CD4-positive, alpha-beta T cell treated with Interleukin-6 at 100 ng/mL for 8 hours (primary cell): ENCODE measurements at regions not wholly inside any gene's neighbourhood (a gene's known extent, or its start where the extent isn't known, plus 50 kb on each side); places are given as distances from the start of the nearest gene placed in this dataset.

Experiments used
- DNase-seq: peaks from one replicate; pipeline ENCODE4 v3.0.0-alpha.2; 2020; ENCODE audit warnings: mixed read lengths, low spot score

DNA sequence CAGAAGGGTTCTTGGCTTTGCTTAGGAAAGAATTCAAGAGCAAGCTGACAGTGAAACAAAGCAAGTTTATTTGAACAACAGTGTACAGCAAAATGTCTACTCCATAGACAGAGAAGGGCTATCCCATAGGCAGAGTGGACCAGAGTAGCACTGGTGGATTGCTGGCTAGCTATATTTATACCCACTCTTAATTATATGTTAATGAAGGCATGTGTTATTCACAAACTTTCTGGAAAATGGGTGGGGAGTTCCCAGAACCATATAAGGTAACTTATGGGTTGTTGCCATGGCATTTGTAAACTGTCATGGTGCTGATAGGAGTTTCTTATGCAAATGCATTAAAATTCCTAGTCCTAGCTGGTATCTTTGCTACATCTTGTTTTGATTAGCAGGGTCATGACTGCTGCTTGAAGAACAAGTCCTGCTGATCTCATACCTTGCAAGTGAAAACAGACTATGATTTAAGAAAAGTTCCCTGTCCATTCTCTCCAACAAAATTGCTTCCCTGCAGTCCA lies 330.5 kb downstream of the BUD13 start:
- DNase-seq: no peak

DNA sequence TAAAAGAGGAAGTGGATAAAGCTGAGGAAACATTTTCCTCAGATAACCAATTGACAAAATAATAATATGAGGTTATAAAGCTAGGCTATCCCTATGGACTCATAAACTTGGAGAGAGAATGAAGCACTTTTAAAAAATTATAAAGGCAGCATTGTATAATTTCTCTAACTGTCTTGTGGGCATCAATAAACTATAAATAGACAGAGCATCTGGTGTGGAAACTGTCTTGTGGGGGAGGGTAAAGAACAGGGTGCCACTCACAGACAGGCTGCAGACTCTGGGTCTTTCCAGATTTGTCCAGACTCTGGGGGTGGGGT lies 333.5 kb downstream of the BUD13 start:
- no peak for DNase-seq

- no peak for DNase-seq
Measured at GRCh38 chr11:116438651-116439360, 334.0 kb downstream of the BUD13 start.

DNA sequence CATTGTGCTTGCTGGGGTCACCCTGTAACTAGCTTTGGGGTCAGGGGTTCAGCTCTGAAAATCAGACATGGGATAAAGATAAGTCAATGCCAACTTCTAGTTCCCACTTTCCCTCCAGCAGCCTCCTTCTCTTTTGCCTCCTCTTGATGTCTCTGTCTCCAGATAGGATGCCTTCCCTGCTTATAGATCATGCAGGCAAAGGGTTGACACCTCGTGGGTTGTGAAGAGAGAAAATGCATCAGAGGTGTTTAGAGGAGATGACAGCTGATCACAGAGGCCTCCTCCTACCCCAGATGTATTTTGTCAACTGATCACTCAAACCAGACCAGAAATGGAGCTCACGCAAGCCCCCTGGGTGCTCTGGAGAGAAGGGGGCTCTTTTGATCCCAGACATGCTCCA lies 337.8 kb downstream of the BUD13 start:
- no peak for DNase-seq

GRCh38 chr11:116432301-116432700 lies 340.5 kb downstream of the BUD13 start:
- DNase-seq: no peak

DNA sequence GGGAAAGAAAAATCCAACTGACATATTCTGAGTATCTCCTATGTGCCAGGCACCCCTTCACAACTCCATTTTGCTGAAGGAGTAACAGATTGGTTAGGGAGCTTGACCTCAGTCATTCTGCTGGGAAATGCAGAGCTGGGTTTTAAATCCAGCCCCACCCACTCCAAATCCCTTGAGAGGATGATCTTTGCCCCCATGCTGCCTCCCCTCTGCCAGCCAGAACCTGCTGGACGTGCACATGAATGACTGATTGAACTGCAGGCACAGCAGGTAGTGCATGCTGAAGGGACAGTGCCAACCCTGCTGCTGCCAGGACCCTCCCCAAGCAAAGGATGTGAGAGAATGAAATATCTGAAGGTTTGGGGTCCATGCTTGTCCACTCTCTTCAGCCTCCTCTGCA lies 340.9 kb downstream of the BUD13 start:
- DNase-seq: no peak

- no peak for DNase-seq
Measured at GRCh38 chr11:116428638-116428975, 344.2 kb downstream of the BUD13 start.

- no peak for DNase-seq
Measured at GRCh38 chr11:116427903-116428637, 344.7 kb downstream of the BUD13 start.

- DNase-seq: no peak
Measured at GRCh38 chr11:116427337-116427902, 345.4 kb downstream of the BUD13 start.

DNA sequence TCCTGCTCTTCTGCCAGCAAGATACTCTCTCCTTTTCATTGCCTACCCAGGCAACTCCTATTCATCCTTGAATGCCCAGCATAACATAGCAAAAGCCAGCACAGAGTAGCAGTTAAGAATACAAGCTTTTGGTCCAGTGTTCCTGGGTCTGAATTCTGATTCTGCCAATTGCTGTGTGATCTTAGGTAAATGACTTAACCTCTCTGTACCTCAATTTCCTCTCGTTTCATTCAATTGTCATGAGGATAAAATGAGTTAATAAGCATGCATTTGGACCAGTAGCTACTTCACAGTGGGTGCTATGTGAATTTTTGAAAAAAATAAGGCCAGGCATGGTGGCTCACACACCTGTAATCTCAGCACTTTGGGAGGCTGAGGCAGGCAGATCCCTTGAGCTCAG lies 346.0 kb downstream of the BUD13 start:
- DNase-seq: no peak

DNA sequence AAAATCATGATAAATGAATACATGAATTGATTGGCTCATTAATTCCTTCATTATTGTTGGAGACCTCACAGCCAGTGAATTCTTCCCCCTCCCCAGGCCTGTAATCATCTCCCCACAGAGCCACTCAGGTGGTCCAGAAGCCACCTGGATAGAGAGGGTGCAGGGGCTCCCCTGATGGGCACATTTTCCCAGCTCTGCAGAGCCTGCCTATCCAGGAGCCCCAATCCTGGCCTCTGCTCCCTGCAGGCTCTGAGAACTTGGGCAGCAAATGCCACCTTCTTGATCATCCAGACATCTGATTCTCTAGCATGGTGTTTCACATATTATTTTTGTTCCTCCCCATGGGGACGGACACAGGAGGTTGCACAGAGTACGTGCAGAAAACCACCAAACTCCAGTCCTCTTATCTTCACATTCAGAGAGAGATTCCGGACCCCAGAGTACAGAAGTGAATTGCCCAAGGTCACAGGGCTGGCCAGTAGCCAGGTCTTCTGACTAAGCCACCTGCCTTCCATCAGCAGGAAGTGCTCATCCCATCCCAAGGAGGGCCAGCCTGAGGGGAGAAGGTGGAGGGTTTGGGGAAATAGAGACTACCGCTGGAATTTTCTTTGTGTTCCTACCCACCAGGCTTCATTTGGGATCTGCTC lies 348.0 kb downstream of the BUD13 start:
- DNase-seq: no peak

DNA sequence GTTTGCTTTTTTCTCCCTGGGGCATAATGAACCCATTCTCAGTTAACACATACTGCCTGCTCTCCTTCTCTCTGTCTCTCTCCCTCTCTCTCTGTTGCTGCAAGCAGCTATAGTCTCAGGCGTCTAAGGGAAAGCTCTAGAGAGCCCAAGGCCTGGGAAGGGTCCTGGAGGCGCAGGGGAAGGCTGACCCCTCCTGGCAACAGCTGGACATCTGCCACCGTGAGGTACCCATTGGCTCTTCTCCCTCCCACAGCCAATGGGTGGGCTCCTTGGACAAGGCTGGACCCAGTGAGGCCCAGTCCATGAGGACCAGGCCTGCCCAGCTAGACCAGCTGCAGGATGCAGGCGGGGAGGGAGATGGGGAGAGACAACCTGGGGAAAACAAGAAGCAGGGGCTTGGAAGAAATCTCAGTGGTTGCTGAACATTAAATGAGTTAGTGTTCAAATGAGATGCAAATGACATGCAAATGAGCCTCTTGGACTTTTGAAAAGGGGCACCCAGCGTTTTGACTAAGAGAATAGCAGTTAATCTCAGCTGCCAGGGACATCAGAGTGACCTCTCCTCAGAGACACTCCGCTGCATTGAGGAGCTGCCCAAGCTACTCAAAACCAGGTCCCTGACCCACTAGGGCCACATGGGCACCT lies 349.7 kb downstream of the BUD13 start:
- DNase-seq: no peak

DNA sequence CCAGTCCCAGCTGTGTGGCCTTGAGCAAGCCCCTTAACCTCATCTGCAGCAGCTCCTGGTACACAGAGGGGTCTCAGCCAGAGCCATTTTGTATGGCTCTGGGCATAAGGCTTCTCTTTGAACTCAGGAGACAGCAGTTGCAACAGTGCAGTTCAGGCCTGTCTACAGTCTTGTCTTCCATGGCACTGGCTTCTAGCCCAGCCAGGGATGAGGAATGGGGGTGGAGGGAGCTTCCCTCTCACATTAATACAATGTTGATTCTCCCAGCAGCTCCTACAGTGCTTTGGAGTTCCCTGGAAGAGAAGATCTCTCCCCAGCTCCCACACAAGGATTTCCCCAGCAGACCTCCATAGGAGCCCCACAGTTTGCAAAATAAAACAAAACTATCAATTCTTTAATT lies 350.2 kb downstream of the BUD13 start:
- no peak for DNase-seq

DNA sequence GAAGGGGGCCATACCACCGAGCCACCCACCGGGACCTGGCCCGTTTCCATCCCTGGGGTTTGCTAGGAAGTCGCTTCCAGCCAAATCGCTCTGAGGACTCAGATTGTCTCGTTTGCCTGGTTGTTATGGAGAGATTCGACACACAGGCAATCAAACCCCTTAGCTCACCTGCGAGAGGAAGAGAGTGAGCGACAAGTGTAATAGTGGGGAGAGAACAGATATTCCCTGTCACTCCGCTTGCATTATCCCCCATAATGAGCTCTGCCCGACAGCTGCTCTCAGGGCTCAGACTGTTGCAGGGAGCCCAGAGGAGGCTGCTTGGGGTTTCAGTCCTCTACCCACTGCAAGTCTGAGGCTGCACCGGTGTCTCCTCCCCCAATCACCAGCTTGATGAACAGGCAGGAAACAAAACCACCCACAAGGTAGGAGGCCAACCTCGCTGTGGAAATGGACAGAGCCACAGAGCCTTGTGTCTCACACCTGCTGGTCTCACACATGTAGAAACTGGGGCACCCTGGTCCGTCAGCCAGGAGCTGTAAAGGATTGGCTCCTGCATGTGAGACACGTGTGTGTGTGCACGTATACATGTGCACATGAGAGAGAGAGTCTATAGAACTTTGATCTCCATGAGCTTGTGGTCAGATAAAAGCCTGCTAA lies 351.1 kb downstream of the BUD13 start:
- DNase-seq: no peak

DNA sequence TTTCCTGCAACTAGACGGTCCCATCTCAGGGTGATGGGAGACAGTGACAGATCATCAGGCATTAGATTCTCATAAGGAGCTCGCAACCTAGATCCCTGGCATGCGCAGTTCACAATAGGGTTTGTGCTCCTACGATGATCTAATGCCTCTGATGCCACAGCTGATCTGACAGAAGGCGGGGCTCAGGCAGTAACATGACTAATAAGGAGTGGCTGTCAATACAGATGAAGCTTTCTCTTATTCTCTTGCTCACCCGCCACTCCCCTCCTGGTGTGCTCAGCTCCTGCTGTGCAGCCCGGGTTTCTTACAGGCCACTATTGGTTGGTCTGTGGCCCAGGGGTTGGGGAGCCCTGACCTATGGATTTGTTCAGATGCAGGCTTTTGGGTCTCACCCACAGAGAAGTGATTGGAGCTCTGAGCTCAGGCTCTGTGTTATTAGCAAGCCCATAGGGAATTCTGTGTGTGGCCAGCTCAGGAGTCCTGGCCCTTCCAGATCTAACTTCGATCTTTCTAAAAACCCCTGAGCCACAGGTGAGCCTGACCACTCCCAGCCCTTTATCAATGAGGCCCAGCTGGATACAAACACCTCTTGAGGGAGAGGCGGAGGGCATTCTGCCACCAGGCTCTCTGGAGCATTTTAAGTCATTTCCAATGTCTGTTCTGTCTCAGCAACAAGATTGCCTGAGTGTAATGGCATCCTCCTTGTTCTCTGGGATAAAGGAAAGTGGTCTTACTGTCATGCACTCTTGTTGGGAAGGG lies 351.8 kb downstream of the BUD13 start:
- no peak for DNase-seq

DNA sequence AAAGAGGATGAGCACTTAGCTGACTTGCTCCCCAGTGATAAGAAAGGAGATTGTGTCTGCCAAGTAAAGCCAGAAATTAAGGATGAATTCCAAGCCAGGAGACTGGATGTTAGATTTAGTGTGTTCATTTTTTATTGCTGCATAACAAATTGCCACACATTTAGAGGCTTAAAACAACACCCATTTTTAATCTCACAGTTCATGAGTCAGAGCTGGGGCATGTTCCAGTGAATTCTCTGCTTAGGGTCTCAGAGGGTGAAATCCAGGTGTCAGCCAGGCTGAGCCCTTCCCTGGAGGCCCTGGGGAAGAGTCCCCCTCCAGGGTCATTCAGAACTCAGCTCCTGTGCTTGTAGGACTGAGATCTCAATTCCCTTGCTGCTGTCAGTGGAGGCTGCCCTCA lies 352.8 kb downstream of the BUD13 start:
- DNase-seq: no peak

GRCh38 chr11:116418388-116419041 lies 354.3 kb downstream of the BUD13 start:
- DNase-seq: no peak

- DNase-seq: no peak
Measured at GRCh38 chr11:116416852-116417251, 355.9 kb downstream of the BUD13 start.

DNA sequence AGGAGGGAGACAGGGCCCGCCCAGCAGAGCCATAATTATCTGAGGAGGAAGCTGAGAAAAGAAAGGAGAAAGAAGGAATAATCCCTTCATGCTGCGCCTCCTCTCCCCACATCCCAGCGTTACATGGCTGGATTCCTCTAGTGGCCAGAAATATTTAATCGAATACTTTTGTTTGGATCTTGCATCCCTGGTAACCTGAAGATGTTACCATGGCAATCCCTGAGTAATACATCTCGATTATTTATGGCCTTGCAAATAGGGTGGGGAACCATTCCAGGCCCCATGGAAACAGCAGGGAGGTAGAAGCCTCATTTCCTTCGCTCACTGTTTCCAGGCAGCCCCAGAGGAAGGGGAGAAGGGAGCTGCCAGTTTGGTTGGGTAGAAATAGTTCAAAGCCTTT lies 357.7 kb downstream of the BUD13 start:
- DNase-seq: no peak

GRCh38 chr11:116414357-116414880 lies 358.4 kb downstream of the BUD13 start:
- no peak for DNase-seq
